SK-N-SH treated with all-trans-retinoic acid at 6 μM for 48 hours (cell line): ENCODE measurements at regions not wholly inside any gene's neighbourhood (a gene's known extent, or its start where the extent isn't known, plus 50 kb on each side); places are given as distances from the start of the nearest gene placed in this dataset.

ENCODE experiments used
- ATAC-seq: fragments of 200-7000 bp; cut with Tn5 transposase; 3 replicates; pipeline ENCODE4 v1.9.1; 2020; ENCODE audit warnings: mild to moderate bottlenecking, moderate library complexity
- ARNTL ChIP-seq: fragments of 450-650 bp; formaldehyde crosslinking; IDR thresholded peaks from 2 replicates; pipeline ENCODE4 v1.5.0; 2020; ENCODE audit warnings: low read depth, mild to moderate bottlenecking, moderate library complexity, borderline replicate concordance
- BACH2 ChIP-seq: fragments of 250-450 bp; sonication (Bioruptor Pico); IDR thresholded peaks from 2 replicates; pipeline ENCODE4 v1.9.0; 2021; ENCODE audit warnings: mild to moderate bottlenecking, borderline replicate concordance
- CREB5 ChIP-seq: fragments of 250-450 bp; sonication (Bioruptor Pico); IDR thresholded peaks from 2 replicates; pipeline ENCODE4 v1.5.1; 2020; ENCODE audit warnings: low read depth, mild to moderate bottlenecking, moderate library complexity
- CSDC2 ChIP-seq: fragments of 250-450 bp; sonication (Bioruptor Pico); IDR thresholded peaks from 2 replicates; pipeline ENCODE4 v1.5.0; 2020; ENCODE audit warnings: mild to moderate bottlenecking, moderate library complexity
- CSRNP3 ChIP-seq: fragments of 250-450 bp; sonication (Bioruptor Pico); IDR thresholded peaks from 2 replicates; pipeline ENCODE4 v1.5.1; 2021; ENCODE audit warnings: mild to moderate bottlenecking, moderate library complexity
- ESRRG ChIP-seq: fragments of 250-450 bp; sonication (Bioruptor Pico); IDR thresholded peaks from 2 replicates; pipeline ENCODE4 v1.6.1; 2021; ENCODE audit warnings: mild to moderate bottlenecking
- GLIS3 ChIP-seq: fragments of 250-450 bp; sonication (Bioruptor Pico); IDR thresholded peaks from 2 replicates; pipeline ENCODE4 v1.5.0; 2020; ENCODE audit warnings: mild to moderate bottlenecking, moderate library complexity
- ISL1 ChIP-seq: fragments of 250-450 bp; sonication (Bioruptor Pico); IDR thresholded peaks from 2 replicates; pipeline ENCODE4 v2.1.2; 2022; ENCODE audit warnings: mild to moderate bottlenecking, moderate library complexity
- OSR1 ChIP-seq: fragments of 250-450 bp; sonication (Bioruptor Pico); IDR thresholded peaks from 2 replicates; pipeline ENCODE4 v1.8.0; 2022; ENCODE audit warnings: moderate library complexity, mild to moderate bottlenecking, inconsistent platforms
- PATZ1 ChIP-seq: fragments of 250-450 bp; sonication (Bioruptor Pico); IDR thresholded peaks from 2 replicates; pipeline ENCODE4 v1.8.0; 2020; ENCODE audit warnings: mild to moderate bottlenecking, moderate library complexity, borderline replicate concordance
- POU6F1 ChIP-seq: fragments of 250-450 bp; sonication (Bioruptor Pico); IDR thresholded peaks from 2 replicates; pipeline ENCODE4 v1.8.0; 2021; ENCODE audit warnings: low read depth, mild to moderate bottlenecking, moderate library complexity, borderline replicate concordance
- PPARA ChIP-seq: fragments of 250-450 bp; sonication (Bioruptor Pico); IDR thresholded peaks from 2 replicates; pipeline ENCODE4 v1.5.0; 2020; ENCODE audit warnings: mild to moderate bottlenecking, borderline replicate concordance
- TCF4 ChIP-seq: fragments of 250-450 bp; sonication (Bioruptor Pico); IDR thresholded peaks from 2 replicates; pipeline ENCODE4 v1.8.0; 2021; ENCODE audit warnings: mild to moderate bottlenecking, moderate library complexity, borderline replicate concordance
- TOX ChIP-seq: fragments of 250-450 bp; sonication (Bioruptor Pico); IDR thresholded peaks from 2 replicates; pipeline ENCODE4 v1.8.0; 2021; ENCODE audit warnings: mild to moderate bottlenecking, moderate library complexity, borderline replicate concordance
- TSHZ2 ChIP-seq: fragments of 250-450 bp; sonication (Bioruptor Pico); IDR thresholded peaks from 2 replicates; pipeline ENCODE4 v1.5.0; 2020; ENCODE audit warnings: mild to moderate bottlenecking, moderate library complexity
- ZC3H10 ChIP-seq: fragments of 250-450 bp; sonication (Bioruptor Pico); IDR thresholded peaks from 2 replicates; pipeline ENCODE4 v1.5.1; 2021; ENCODE audit warnings: mild to moderate bottlenecking, moderate library complexity
- ZFP30 ChIP-seq: fragments of 450-650 bp; formaldehyde crosslinking; IDR thresholded peaks from 2 replicates; pipeline ENCODE4 v1.5.0; 2022; ENCODE audit warnings: mild to moderate bottlenecking, moderate library complexity
- ZNF565 ChIP-seq: fragments of 450-650 bp; formaldehyde crosslinking; conservative IDR thresholded peaks from 2 replicates; pipeline ENCODE4 v1.5.0; 2020; ENCODE audit warnings: low read depth, mild to moderate bottlenecking, moderate library complexity
- ZNF70 ChIP-seq: fragments of 450-650 bp; formaldehyde crosslinking; IDR thresholded peaks from 2 replicates; pipeline ENCODE4 v1.5.0; 2020; ENCODE audit warnings: mild to moderate bottlenecking, moderate library complexity
- ZNF8 ChIP-seq: fragments of 450-650 bp; formaldehyde crosslinking; IDR thresholded peaks from 2 replicates; pipeline ENCODE4 v1.5.0; 2020; ENCODE audit warnings: mild to moderate bottlenecking, moderate library complexity

GRCh38 chr12:66984962-66985361 lies 284.2 kb upstream of the CAND1 start:
- TF ChIP-seq TOX (CRISPR knock-in tag) = no peak
- no peak for TF ChIP-seq PPARA (CRISPR knock-in tag)
- TF ChIP-seq ESRRG = no peak
- no peak for TF ChIP-seq CREB5 (CRISPR knock-in tag)
- no peak for TF ChIP-seq TSHZ2
- TF ChIP-seq OSR1 (CRISPR knock-in tag) = no peak
- no peak for TF ChIP-seq ZNF565 (CRISPR knock-in tag)
- no peak for TF ChIP-seq ARNTL (CRISPR knock-in tag)
- no peak for TF ChIP-seq CSRNP3 (CRISPR knock-in tag)
- no peak for TF ChIP-seq TCF4 (CRISPR knock-in tag)
- TF ChIP-seq POU6F1 (CRISPR knock-in tag) = no peak
- TF ChIP-seq GLIS3 = no peak
- no peak for TF ChIP-seq CSDC2 (CRISPR knock-in tag)
- TF ChIP-seq BACH2 (CRISPR knock-in tag) = no peak
- no peak for TF ChIP-seq PATZ1
- TF ChIP-seq ZNF70 (CRISPR knock-in tag) = no peak
- TF ChIP-seq ZNF8 (CRISPR knock-in tag) = no peak
- no peak for TF ChIP-seq ISL1
- ATAC-seq = no peak

GRCh38 chr12:66999141-66999540 lies 270.0 kb upstream of the CAND1 start:
- no peak for ATAC-seq
- TF ChIP-seq TOX (CRISPR knock-in tag) = no peak
- TF ChIP-seq GLIS3 = no peak
- TF ChIP-seq PPARA (CRISPR knock-in tag) = no peak

GRCh38 chr12:67001251-67001650 lies 267.9 kb upstream of the CAND1 start:
- TF ChIP-seq OSR1 (CRISPR knock-in tag) (no peak), CSDC2 (CRISPR knock-in tag) (no peak), ISL1 (no peak), PPARA (CRISPR knock-in tag) (no peak), PATZ1 (no peak), CSRNP3 (CRISPR knock-in tag) (no peak), ZC3H10 (CRISPR knock-in tag) (no peak), ZNF8 (CRISPR knock-in tag) (no peak), ESRRG (no peak), ZFP30 (no peak), POU6F1 (CRISPR knock-in tag) (no peak), ARNTL (CRISPR knock-in tag) (no peak)
- ATAC-seq = no peak
